ENCODE measurements at regions not wholly inside any gene's neighbourhood (a gene's known extent, or its start where the extent isn't known, plus 50 kb on each side); places are given as distances from the start of the nearest gene placed in this dataset.

GRCh38 chr3:68571321-68571720 lies 361.0 kb downstream of the TAFA4 start:
- TF ChIP-seq, protein P1, sequence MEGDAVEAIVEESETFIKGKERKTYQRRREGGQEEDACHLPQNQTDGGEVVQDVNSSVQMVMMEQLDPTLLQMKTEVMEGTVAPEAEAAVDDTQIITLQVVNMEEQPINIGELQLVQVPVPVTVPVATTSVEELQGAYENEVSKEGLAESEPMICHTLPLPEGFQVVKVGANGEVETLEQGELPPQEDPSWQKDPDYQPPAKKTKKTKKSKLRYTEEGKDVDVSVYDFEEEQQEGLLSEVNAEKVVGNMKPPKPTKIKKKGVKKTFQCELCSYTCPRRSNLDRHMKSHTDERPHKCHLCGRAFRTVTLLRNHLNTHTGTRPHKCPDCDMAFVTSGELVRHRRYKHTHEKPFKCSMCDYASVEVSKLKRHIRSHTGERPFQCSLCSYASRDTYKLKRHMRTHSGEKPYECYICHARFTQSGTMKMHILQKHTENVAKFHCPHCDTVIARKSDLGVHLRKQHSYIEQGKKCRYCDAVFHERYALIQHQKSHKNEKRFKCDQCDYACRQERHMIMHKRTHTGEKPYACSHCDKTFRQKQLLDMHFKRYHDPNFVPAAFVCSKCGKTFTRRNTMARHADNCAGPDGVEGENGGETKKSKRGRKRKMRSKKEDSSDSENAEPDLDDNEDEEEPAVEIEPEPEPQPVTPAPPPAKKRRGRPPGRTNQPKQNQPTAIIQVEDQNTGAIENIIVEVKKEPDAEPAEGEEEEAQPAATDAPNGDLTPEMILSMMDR (IDR thresholded peaks at IDR 0.05) = no peak
- no peak for TF ChIP-seq POLR2A (IDR thresholded peaks at IDR 0.05)

Data from vagina (tissue), 2 donors.